Heart right ventricle (tissue), 16 donors: ENCODE measurements at regions not wholly inside any gene's neighbourhood (a gene's known extent, or its start where the extent isn't known, plus 50 kb on each side); places are given as distances from the start of the nearest gene placed in this dataset.

ENCODE experiments used
- ATAC-seq, 8 donors: fragments of 200-7000 bp; cut with Tn5 transposase; one replicate each; pipeline ENCODE4 v1.9.1; 2020; ENCODE audit warnings: mild to moderate bottlenecking in 8 of 8, moderate library complexity in 8 of 8, moderate number of reproducible peaks in 1 of 8
- DNase-seq, 2 donors: peaks; one replicate each; pipeline ENCODE4 v3.0.0-alpha.2; 2020
- H3K27ac ChIP-seq, 10 donors: fragments of 200-600 bp; sonication (generic) in 2 of 10; one replicate each; pipeline versions ENCODE4 v1.5.0 to v1.8.0; 2020 to 2022; ENCODE audit warnings: mild to moderate bottlenecking in 3 of 10
- H3K27me3 ChIP-seq, 7 donors: fragments of 200-600 bp; one replicate each; pipeline ENCODE4 v1.8.0; 2021 to 2022; ENCODE audit warnings: mild to moderate bottlenecking in 2 of 7
- H3K36me3 ChIP-seq, 9 donors: fragments of 200-600 bp; sonication (generic) in 1 of 9; one replicate each; pipeline versions ENCODE4 v1.5.0 to v1.8.0; 2020 to 2022; ENCODE audit warnings: mild to moderate bottlenecking in 2 of 9
- H3K4me1 ChIP-seq, 9 donors: fragments of 200-600 bp; sonication (generic) in 1 of 9; one replicate each; pipeline versions ENCODE4 v1.5.0 to v1.8.0; 2020 to 2022; ENCODE audit warnings: mild to moderate bottlenecking in 4 of 9
- H3K4me3 ChIP-seq, 10 donors: fragments of 200-600 bp; sonication (generic) in 2 of 10; one replicate each; pipeline versions ENCODE4 v1.5.0 to v1.8.0; 2020 to 2022; ENCODE audit warnings: mild to moderate bottlenecking in 7 of 10, moderate library complexity in 2 of 10
- H3K9me3 ChIP-seq, 11 donors: fragments of 200-600 bp in 10 of 11; sonication (generic) in 2 of 11; one replicate each; pipeline versions ENCODE4 v1.5.0 to v1.8.0; 2013 to 2022; ENCODE audit warnings: mild to moderate bottlenecking in 2 of 11, control low read depth in 1 of 11, moderate library complexity in 1 of 11
- WGBS, 2 donors: extraction: QIAGEN DNeasy Blood & Tissue Kit; methylation state at CpG; one replicate each; pipeline ENCODE4 v1.1.7; 2013; ENCODE audit warnings: inconsistent platforms in 1 of 2; 5-methylcytosine and 5-hydroxymethylcytosine counted together
- intact Hi-C, 10 donors: fragments of 100-400 bp; cut with DNase I; formaldehyde crosslinking; loops; one replicate each; pipeline versions ENCODE4 v1.11.1 to v1.14.2; 2022
- TF ChIP-seq, protein P1 (sequence below), 9 donors: fragments of 200-600 bp; sonication (generic) in 2 of 9; IDR thresholded peaks; one replicate each; pipeline versions ENCODE4 v1.5.0 to v1.8.0; 2021 to 2022; ENCODE audit warnings: antibody characterized with exemption in 9 of 9, mild to moderate bottlenecking in 5 of 9, moderate library complexity in 1 of 9
- donor health status: Arrhythmogenic right ventricular cardiomyopathy.
- donor health status: ischemic (EF 13 %, LVEDD 7.1; RV severe dilation, severe dysfunction).
- donor health status: healthy with polysubstance abuse.
- donor health status: DM: no; HTN: yes; CAD: no.
- donor health status: DM: no; HTN: no; CAD: no.
- donor health status: ischemic (EF 25% LVEDD 6.9; RV normal size, moderate dysfunction).
- donor health status: ischemic (EF 25% LVEDD 5.7; RV mildly dilated, moderate dysfunction).
- donor health status: healthy.
- donor health status: DM: yes; HTN: yes; CAD: no.
- donor health status: Ischemic cardiomyopathy.
- donor health status: ischemic (EF 35%, LVEDD 5.7; RV mildly dilated, moderate dysfunction).
- donor health status: nonischemic (EF 11% LVEDD 7.7; RV severe dilation, severe dysfunction).
- donor health status: DM: yes; HTN: yes; CAD: no.
- donor health status: PGD.
- donor health status: ischemic (EF 29% LVEDD 5.4; RV normal size, mild dysfunction).
- donor health status: nonischemic (EF 23%, LVEDD 6.1; RV moderate dilation, normal function).

GRCh38 chr6:11437824-11438459 lies 99.6 kb upstream of the TMEM170B start:
- intact Hi-C loops = loop anchor here in 2 of 10 donors (5.0 to 10.0 kb wide), 2 partner anchors 46 to 73 kb away; no protein-coding TSS in a partner anchor
- Histone ChIP-seq H3K27me3 (no peaks in the 10 kb centered on the region), H3K9me3 (no peaks in the 10 kb centered on the region), H3K4me1 (peaks cover 9 to 47% (median 21%) of the 10 kb centered on the region in 9 donors), H3K36me3 (no peaks in the 10 kb centered on the region), H3K27ac (peak overlapping the region in 8 of 10 donors; percentile 1 to 67 (median 45)), H3K4me3 (no peak overlapping the region)
- TF ChIP-seq, protein P1, sequence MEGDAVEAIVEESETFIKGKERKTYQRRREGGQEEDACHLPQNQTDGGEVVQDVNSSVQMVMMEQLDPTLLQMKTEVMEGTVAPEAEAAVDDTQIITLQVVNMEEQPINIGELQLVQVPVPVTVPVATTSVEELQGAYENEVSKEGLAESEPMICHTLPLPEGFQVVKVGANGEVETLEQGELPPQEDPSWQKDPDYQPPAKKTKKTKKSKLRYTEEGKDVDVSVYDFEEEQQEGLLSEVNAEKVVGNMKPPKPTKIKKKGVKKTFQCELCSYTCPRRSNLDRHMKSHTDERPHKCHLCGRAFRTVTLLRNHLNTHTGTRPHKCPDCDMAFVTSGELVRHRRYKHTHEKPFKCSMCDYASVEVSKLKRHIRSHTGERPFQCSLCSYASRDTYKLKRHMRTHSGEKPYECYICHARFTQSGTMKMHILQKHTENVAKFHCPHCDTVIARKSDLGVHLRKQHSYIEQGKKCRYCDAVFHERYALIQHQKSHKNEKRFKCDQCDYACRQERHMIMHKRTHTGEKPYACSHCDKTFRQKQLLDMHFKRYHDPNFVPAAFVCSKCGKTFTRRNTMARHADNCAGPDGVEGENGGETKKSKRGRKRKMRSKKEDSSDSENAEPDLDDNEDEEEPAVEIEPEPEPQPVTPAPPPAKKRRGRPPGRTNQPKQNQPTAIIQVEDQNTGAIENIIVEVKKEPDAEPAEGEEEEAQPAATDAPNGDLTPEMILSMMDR (IDR thresholded peaks at IDR 0.05) = no peak
- 56 to 72% methylated on average over 6 of the region's 6 CpGs for WGBS, 2 donors
- ATAC-seq (peak in 6 of 8 donors; percentile 41 to 72 (median 55)), DNase-seq (no peak)

DNA sequence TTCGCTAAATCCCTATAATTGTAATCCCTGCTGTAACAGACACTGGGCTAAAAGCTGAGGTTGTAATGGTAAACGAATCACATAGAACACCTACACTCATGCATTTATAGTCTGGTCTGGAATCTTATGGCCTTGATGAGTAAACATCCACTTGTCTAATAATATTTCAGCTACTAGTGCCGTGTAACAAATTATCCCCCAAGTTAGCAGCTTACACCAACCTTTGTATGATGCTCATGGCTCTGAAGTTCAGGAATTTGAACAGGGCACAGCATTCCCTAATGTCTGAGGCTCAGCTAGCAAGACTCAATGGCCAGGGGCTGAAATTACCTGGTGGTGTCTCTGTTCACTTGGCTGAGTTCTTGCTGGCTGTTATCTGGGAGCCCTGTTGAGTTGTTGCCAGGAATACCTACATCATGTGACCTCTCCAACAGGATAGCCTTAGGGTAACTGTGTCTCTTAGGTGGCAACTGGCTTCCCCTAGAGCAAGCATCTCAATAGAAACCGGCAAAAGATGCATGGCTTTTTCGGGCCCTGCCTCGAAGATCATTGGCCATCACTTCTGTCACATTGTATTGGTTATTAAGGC lies 100.9 kb upstream of the TMEM170B start:
- Histone ChIP-seq H3K36me3 (no peaks in the 10 kb centered on the region), H3K9me3 (no peaks in the 10 kb centered on the region), H3K27me3 (no peaks in the 10 kb centered on the region), H3K27ac (no peak overlapping the region), H3K4me1 (peaks cover 9 to 60% (median 31%) of the 10 kb centered on the region in 9 donors), H3K4me3 (no peak overlapping the region)
- DNase-seq = no peak
- ATAC-seq = no peak
- TF ChIP-seq, protein P1 (IDR thresholded peaks at IDR 0.05) = no peak
- 95 to 97% methylated on average over 6 of the region's 6 CpGs for WGBS, 2 donors
- intact Hi-C loops = loop anchor here in 2 of 10 donors (5.0 to 10.0 kb wide), 2 partner anchors 44 to 72 kb away; no protein-coding TSS in a partner anchor

DNA sequence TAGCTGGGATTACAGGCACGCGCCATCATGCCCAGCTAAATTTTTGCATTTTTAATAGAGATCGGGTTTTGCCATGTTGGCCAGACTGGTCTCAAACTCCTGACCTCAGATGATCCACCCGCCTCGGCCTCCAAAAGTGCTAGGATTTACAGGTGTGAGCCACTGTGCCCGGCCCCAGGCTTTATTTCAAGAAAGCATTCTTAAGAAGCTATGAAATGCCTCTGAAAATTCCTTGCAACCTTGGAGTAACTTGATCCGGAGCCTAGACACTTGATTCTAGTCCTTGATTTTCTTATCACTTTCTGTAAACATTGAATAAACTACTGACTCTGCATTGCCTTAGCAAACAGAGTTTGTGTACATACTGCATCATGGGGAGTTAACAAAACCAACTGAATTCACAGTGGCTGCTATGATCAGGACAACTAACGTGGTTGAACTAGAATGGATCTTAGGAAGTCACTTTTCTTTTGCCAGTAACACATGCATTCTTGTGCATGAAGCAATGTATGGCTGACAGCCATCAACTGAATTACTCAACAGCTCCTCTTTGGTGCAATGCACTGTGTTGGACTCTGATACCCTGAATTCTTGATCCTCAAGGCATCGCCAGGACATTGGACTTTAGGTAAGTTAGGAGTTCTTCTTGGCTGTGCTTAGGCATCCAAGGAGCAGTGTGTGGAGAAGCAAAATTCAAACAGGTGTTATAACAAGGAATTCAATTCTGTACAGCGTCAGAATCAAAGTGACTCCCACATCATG lies 102.8 kb upstream of the TMEM170B start:
- Histone ChIP-seq H3K36me3 (no peaks in the 10 kb centered on the region), H3K27me3 (no peaks in the 10 kb centered on the region), H3K4me3 (no peak overlapping the region), H3K4me1 (peaks cover 9 to 61% (median 31%) of the 10 kb centered on the region in 9 donors), H3K27ac (peak overlapping the region in 4 of 10 donors; percentile 55 to 81 (median 78)), H3K9me3 (no peaks in the 10 kb centered on the region)
- DNase-seq (no peak), ATAC-seq (peak in 1 of 8 donors; percentile 26)
- intact Hi-C loops = loop anchor here in 3 of 10 donors (5.0 to 10.0 kb wide), 3 partner anchors 42 to 70 kb away; no protein-coding TSS in a partner anchor
- TF ChIP-seq, protein P1 (IDR thresholded peaks at IDR 0.05) = no peak
- 87 to 91% methylated on average over 10 of the region's 10 CpGs for WGBS, 2 donors

GRCh38 chr6:11433860-11434259 lies 103.7 kb upstream of the TMEM170B start:
- H3K4me1 ChIP-seq = peaks cover 7 to 60% (median 35%) of the 10 kb centered on the region in 9 donors
- H3K9me3 ChIP-seq = no peaks in the 10 kb centered on the region
- TF ChIP-seq, protein P1 (IDR thresholded peaks at IDR 0.05) = no peak
- 78 to 85% methylated on average over 1 of the region's 1 CpG for WGBS, 2 donors
- ATAC-seq (no peak), DNase-seq (no peak)
- H3K27me3 ChIP-seq = no peaks in the 10 kb centered on the region
- intact Hi-C loops = loop anchor here in 2 of 10 donors (5.0 to 10.0 kb wide), 2 partner anchors 67 to 69 kb away; no protein-coding TSS in a partner anchor
- no peaks in the 10 kb centered on the region for H3K36me3 ChIP-seq
- no peak overlapping the region for H3K4me3 ChIP-seq
- peak overlapping the region in 9 of 10 donors; percentile 45 to 81 (median 70) for H3K27ac ChIP-seq
